Stomach (tissue), 8 donors: ENCODE measurements at regions not wholly inside any gene's neighbourhood (a gene's known extent, or its start where the extent isn't known, plus 50 kb on each side); places are given as distances from the start of the nearest gene placed in this dataset.

Experiments used
- DNase-seq, 2 donors: peaks; one replicate each; pipeline versions ENCODE4 v3.0.0 to v3.0.0-alpha.2; 2013 to 2019
- H3K27ac ChIP-seq, 5 donors: fragments of 200-600 bp in 4 of 5; sonication (generic) in 4 of 5; one replicate each; pipeline ENCODE4 v1.5.1; 2013 to 2019; ENCODE audit warnings: mild to moderate bottlenecking in 1 of 5, moderate library complexity in 1 of 5
- H3K27me3 ChIP-seq, 3 donors: fragments of 200-600 bp; sonication (generic); one replicate each; pipeline ENCODE4 v1.5.1; 2017 to 2019; ENCODE audit warnings: mixed run types in 1 of 3
- H3K36me3 ChIP-seq, 4 donors: fragments of 200-600 bp; sonication (generic); 1 replicate in 3 of 4; 2 replicates in 1 of 4; pipeline ENCODE4 v1.5.1; 2016 to 2019
- H3K4me1 ChIP-seq, 4 donors: fragments of 200-600 bp; sonication (generic); one replicate each; pipeline ENCODE4 v1.5.1; 2016 to 2019
- H3K4me3 ChIP-seq, 4 donors: fragments of 200-600 bp; sonication (generic) in 3 of 4; one replicate each; pipeline ENCODE4 v1.5.1; 2016 to 2019; ENCODE audit warnings: mild to moderate bottlenecking in 1 of 4
- H3K9me3 ChIP-seq, 4 donors: fragments of 200-600 bp; sonication (generic); one replicate each; pipeline ENCODE4 v1.5.1; 2016 to 2019
- EP300 ChIP-seq: sonication (generic); formaldehyde crosslinking; IDR thresholded peaks from one replicate; pipeline ENCODE4 v1.6.1; 2017; ENCODE audit warnings: antibody characterized with exemption
- POLR2A ChIP-seq, 4 donors: fragments of 450-650 bp; IDR thresholded peaks; one replicate each; pipeline ENCODE4 v1.6.1; 2016; ENCODE audit warnings: antibody characterized with exemption in 4 of 4, control low read depth in 2 of 4, mild to moderate bottlenecking in 1 of 4, moderate library complexity in 1 of 4
- POLR2AphosphoS5 ChIP-seq, 3 donors: sonication (generic); formaldehyde crosslinking; IDR thresholded peaks; one replicate each; pipeline ENCODE4 v1.6.1; 2016; ENCODE audit warnings: antibody characterized with exemption in 3 of 3
- WGBS, 5 donors: extraction: QIAGEN DNeasy Blood & Tissue Kit in 3 of 5; methylation state at CpG; one replicate each; pipeline versions ENCODE4 v1.1.5 to v1.1.7; 2013 to 2018; 5-methylcytosine and 5-hydroxymethylcytosine counted together
- intact Hi-C: fragments of 100-400 bp; cut with DNase I; formaldehyde crosslinking; loops from one replicate; pipeline ENCODE4 v1.15.1; 2023; ENCODE audit warnings: low total_unique reads
- TF ChIP-seq, protein P1 (sequence below), 7 experiments: fragments of 450-650 bp in 4 of 7; fragments of 200-600 bp in 3 of 7; sonication (generic) in 3 of 7; IDR thresholded peaks; one replicate each; pipeline ENCODE4 v1.5.1; 2016 to 2019; ENCODE audit warnings: antibody characterized with exemption in 7 of 7, control low read depth in 2 of 7, mild to moderate bottlenecking in 1 of 7
- donor health status: healthy with polysubstance abuse.
- donor health status: Bipolar disorder and iron deficiency.
- donor health status: healthy.

- Histone ChIP-seq H3K4me3 (no peak overlapping the region), H3K27ac (no peak overlapping the region), H3K36me3 (no peaks in the 10 kb centered on the region), H3K9me3 (no peaks in the 10 kb centered on the region), H3K27me3 (peaks cover 0 to 17% (median 3%) of the 10 kb centered on the region in 3 donors), H3K4me1 (no peaks in the 10 kb centered on the region)
- TF ChIP-seq EP300 (no peak), POLR2A (IDR thresholded peaks at IDR 0.05) (no peak), POLR2AphosphoS5 (IDR thresholded peaks at IDR 0.05) (no peak)
- TF ChIP-seq, protein P1, sequence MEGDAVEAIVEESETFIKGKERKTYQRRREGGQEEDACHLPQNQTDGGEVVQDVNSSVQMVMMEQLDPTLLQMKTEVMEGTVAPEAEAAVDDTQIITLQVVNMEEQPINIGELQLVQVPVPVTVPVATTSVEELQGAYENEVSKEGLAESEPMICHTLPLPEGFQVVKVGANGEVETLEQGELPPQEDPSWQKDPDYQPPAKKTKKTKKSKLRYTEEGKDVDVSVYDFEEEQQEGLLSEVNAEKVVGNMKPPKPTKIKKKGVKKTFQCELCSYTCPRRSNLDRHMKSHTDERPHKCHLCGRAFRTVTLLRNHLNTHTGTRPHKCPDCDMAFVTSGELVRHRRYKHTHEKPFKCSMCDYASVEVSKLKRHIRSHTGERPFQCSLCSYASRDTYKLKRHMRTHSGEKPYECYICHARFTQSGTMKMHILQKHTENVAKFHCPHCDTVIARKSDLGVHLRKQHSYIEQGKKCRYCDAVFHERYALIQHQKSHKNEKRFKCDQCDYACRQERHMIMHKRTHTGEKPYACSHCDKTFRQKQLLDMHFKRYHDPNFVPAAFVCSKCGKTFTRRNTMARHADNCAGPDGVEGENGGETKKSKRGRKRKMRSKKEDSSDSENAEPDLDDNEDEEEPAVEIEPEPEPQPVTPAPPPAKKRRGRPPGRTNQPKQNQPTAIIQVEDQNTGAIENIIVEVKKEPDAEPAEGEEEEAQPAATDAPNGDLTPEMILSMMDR (IDR thresholded peaks at IDR 0.05), result no peak
- 57 to 69% (median 61%) methylated on average over 6 of the region's 6 CpGs for WGBS, 5 donors
- DNase-seq, result no peak
- intact Hi-C loops, result no loop called here
Measured at GRCh38 chr5:61777292-61777691, 445.2 kb downstream of the ZSWIM6 start.

- Histone ChIP-seq H3K4me1 (no peaks in the 10 kb centered on the region), H3K27ac (no peak overlapping the region), H3K4me3 (no peak overlapping the region), H3K27me3 (peaks cover 0 to 17% (median 3%) of the 10 kb centered on the region in 3 donors), H3K36me3 (no peaks in the 10 kb centered on the region), H3K9me3 (no peaks in the 10 kb centered on the region)
- intact Hi-C loops, result no loop called here
- TF ChIP-seq POLR2A (IDR thresholded peaks at IDR 0.05) (no peak), POLR2AphosphoS5 (IDR thresholded peaks at IDR 0.05) (no peak)
- TF ChIP-seq, protein P1 (IDR thresholded peaks at IDR 0.05), result no peak
- DNase-seq, result no peak
- WGBS, 5 donors, result 52 to 65% (median 63%) methylated on average over 2 of the region's 2 CpGs
Measured at GRCh38 chr5:61779743-61780142, 447.7 kb downstream of the ZSWIM6 start.

GRCh38 chr5:61783481-61783880, 451.4 kb downstream of the ZSWIM6 start:
- WGBS, 5 donors, result 62 to 80% (median 71%) methylated on average over 2 of the region's 2 CpGs
- DNase-seq, result no peak
- H3K4me1 ChIP-seq, result no peaks in the 10 kb centered on the region
- intact Hi-C loops, result no loop called here
- H3K36me3 ChIP-seq, result no peaks in the 10 kb centered on the region
- no peaks in the 10 kb centered on the region for H3K9me3 ChIP-seq
- no peaks in the 10 kb centered on the region for H3K27me3 ChIP-seq
- H3K4me3 ChIP-seq, result no peak overlapping the region
- TF ChIP-seq POLR2A (IDR thresholded peaks at IDR 0.05), result no peak
- TF ChIP-seq EP300, result no peak
- TF ChIP-seq POLR2AphosphoS5 (IDR thresholded peaks at IDR 0.05), result no peak
- TF ChIP-seq, protein P1 (IDR thresholded peaks at IDR 0.05), result no peak
- H3K27ac ChIP-seq, result no peak overlapping the region

DNA sequence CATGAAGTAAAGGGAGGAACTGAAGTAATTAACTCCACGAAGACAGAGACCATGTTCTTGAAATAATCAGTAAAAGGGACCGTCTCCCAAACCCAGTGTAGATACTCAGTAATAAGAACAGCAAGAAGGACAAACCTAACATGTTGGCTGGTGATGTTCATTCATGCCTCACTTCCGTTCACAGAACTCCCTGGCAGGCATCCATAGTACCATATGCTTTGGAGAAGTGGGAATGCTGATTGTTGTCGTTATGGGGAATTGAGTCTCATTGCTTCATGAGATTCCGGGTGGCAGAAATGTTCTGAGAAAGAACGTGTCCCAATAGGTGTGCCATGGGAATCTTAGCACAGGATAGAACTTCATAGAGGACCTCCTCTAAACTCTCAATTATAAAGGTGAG, 452.3 kb downstream of the ZSWIM6 start:
- intact Hi-C loops, result no loop called here
- H3K36me3 ChIP-seq, result no peaks in the 10 kb centered on the region
- DNase-seq, result no peak
- no peak overlapping the region for H3K27ac ChIP-seq
- H3K4me1 ChIP-seq, result no peaks in the 10 kb centered on the region
- H3K4me3 ChIP-seq, result no peak overlapping the region
- H3K9me3 ChIP-seq, result no peaks in the 10 kb centered on the region
- H3K27me3 ChIP-seq, result no peaks in the 10 kb centered on the region
- 73 to 83% (median 78%) methylated on average over 6 of the region's 6 CpGs for WGBS, 5 donors
- TF ChIP-seq, protein P1 (IDR thresholded peaks at IDR 0.05), result no peak
- TF ChIP-seq EP300 (no peak), POLR2AphosphoS5 (IDR thresholded peaks at IDR 0.05) (no peak), POLR2A (IDR thresholded peaks at IDR 0.05) (no peak)
